ENCODE measurements at regions not wholly inside any gene's neighbourhood (a gene's known extent, or its start where the extent isn't known, plus 50 kb on each side); places are given as distances from the start of the nearest gene placed in this dataset.
"Not testable (repeated sequence)": the region's sequence is repeated elsewhere in the genome, so short reads cannot be mapped to it uniquely, and the experiment has no call there.

DNA sequence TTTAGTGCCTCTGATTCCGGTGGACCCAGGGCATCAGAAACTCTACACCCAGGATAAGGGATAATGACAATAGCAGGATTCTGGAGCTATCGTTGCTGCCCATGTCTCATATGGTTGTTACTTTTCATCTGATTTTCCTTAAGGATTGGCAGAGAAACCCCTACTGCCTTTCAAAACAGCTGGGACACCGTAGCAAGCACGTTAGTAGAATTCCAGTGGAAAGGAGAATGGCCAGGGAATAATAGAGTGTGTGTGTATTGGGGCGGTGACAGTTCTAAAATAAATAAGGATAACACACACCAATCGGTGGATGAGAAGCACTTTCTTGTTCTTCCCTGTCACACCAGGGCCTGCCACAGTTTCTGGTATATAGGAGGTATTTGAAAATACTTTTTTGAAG, 251.8 kb downstream of the HAPSTR1 start:
- DNase-seq (ENCODE audit: low spot score): no peak

DNA sequence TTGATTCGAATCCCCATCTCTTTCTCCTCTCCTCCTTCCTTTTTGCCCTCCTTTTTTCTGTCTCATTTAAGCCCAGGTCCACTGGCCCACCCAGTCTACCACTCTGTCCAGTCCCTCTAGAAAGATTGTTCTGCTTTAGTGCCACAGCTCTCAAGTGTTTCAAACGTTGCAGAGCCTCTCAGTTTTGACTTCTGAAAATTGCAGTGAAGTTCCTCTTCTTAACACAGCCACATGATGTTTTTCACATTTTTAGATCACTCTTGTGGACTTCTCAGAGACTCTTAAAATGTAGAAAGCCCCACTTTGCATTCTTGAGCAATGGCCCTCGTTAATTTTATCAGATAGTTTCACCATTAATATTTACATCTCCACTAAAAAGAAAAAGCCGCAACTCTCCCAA, 253.1 kb downstream of the HAPSTR1 start:
- DNase-seq (ENCODE audit: low spot score): no peak

DNA sequence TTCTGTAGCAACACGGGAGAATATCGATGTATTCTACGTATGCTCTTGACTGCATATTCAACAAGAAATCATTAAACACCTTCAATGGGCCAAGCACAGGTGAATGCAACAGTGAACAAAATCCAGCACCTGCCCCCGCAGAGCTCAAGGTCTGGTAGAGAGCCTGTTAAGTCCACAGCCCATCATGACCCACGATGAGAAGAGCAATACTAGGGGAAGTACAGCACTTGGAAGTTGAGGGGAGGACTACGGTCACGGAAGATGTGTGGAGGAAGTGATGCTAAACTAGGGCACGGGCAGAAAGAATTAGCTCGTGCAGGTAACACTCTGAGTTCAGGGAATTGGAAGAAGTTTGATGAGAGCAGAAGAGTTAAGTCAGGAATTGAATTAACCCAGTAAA, 253.6 kb downstream of the HAPSTR1 start:
- no peak for DNase-seq (ENCODE audit: low spot score)

DNA sequence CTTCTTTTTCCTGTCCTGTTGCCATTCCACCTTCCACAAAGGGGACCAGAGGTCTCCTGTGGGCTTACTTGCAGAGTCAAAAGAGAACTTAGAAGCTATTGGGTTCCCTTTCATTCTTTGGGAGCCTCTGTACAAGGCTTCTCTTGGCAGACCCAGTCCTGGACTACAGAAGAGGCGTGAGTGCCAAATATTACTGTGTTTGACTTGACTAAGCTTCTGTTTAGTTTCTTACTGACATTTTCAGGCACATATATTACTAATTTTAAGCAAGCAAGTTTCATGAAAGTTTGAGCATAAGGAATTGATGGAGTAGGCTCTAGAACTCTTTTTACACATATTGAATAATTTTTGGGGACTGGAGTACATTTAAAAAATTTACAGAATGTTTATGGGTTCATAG, 254.4 kb downstream of the HAPSTR1 start:
- no peak for DNase-seq (ENCODE audit: low spot score)

DNA sequence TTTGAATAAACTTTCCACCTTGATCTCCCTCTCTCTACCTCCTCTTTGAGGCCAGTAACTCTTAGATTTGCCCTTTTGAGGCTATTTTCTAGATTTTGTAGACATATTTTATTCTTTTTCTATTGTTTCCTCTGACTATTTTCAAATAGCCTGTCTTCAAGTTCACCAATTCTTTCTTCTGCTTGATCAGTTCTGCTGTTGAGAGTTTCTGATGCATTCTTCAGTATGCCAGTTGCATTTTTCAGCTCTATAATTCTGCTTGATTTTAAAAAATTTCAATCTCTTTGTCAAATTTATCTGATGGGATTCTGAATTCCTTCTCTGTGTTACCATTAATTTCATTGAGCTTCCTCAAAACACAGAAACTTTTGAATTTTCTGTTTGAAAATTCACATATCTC, 257.5 kb downstream of the HAPSTR1 start:
- no peak for DNase-seq (ENCODE audit: low spot score)

DNA sequence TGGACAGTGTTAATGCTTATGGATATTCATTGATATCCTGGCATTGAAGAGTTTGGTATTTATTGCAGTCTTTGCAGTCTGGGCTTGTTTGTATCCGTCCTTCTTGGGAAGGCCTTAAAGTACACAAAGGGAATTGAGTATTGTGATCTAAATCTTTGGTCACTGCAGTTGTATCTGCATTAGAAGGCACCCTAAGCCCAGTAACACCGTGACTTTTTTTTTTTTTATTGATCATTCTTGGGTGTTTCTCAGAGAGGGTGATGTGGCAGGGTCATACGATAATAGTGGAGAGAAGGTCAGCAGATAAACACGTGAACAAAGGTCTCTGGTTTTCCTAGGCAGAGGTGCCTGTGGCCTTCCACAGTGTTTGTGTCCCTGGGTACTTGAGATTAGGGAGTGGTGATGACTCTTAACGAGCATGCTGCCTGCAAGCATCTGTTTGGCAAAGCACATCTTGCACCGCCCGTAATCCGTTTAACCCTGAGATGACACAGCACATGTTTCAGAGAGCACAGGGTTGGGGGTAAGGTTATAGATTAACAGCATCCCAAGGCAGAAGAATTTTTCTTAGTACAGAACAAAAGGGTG, 258.0 kb downstream of the HAPSTR1 start:
- not testable (repeated sequence) for DNase-seq (ENCODE audit: low spot score)

DNA sequence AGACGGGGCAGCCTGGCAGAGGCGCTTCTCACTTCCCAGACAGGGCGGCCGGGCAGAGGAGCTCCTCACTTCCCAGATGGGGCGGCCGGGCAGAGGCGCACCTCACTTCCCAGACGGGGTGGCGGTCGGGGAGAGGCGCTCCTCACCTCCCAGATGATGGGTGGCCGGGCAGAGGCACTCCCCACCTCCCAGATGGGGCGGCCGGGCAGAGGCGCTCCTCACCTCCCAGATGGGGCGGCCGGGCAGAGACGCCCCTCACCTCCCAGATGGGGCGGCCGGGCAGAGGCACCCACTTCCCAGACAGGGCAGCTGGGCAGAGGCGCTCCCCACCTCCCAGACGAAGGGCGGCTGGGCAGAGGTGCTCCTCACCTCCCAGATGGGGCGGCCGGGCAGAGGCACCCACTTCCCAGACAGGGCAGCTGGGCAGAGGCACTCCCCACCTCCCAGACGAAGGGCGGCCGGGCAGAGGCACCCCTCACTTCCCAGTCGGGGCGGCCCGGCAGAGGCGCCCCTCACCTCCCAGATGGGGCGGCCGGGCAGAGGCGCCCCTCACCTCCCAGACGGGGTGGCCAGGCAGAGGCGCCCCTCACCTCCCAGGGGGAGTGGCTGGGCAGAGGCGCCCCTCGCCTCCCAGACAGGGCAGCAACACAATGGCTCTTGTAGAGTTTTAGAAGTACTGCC, 258.8 kb downstream of the HAPSTR1 start:
- DNase-seq (ENCODE audit: low spot score): not testable (repeated sequence)

DNA sequence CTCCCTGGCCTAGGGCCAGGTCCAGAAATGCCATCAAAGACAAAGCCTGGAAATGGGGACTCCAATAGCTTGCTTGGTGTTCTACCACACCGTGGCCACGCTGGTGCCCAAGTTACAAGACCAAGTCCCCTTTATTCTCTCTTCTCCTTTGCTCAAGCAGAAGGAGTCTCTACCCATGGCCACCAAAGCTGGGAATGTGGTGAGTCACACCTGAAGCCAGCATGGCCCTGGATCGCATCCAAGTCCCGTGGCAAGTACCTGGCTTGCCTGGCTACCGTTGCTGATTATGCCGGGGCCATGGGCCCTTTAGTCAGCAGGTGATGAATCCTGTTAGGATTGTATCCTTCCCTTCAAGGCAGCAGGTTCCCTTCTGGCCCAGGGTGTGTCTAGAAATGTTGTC, 260.0 kb downstream of the HAPSTR1 start:
- DNase-seq (ENCODE audit: low spot score): no peak

DNA sequence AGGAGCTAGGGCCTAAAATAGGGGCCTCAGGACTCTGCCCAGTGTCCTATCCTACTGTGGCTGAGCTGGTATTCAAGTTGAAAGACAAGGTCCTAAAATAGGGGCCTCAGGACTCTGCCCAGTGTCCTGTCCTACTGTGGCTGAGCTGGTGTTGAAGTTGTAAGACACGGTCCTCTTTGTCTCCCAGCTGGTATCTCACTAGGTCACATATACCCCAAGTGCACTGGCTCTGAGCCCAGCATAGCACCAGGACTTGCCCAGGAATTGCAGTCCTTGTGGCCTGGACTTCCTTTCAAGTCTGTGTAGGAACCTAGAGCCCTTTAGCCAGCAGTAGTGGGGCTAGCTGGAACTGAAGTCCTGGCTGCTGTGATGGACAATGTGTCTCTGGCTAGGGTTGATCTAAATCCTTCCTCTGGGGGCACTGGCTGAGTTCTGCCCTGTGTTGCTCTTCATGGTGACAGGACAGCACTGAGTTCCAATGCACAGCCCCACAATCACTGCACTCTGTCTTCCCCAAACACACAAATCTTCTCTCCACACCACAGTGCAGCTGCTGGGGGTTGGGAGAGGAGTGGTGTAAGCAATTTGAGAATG, 260.5 kb downstream of the HAPSTR1 start:
- DNase-seq (ENCODE audit: low spot score): no peak

DNA sequence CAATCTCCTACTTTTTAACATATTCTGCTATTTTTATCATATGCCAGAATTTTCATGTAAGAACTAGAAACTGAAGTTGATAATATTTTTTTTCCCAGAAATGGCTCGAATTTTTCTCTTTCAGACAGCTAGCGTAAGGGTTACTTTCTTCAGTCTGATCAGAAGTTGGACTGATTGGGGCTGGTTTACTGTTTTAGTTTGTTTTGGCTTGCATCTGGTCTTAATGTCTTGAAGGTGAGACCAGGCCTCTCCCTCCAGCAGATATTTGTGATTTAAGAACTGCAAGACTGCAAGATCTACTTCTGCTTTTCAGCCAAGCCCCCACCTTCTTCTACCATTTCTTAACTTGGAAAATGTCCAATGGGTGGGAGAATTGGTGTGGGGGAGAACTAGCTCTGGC, 266.4 kb downstream of the HAPSTR1 start:
- DNase-seq (ENCODE audit: low spot score): no peak

DNA sequence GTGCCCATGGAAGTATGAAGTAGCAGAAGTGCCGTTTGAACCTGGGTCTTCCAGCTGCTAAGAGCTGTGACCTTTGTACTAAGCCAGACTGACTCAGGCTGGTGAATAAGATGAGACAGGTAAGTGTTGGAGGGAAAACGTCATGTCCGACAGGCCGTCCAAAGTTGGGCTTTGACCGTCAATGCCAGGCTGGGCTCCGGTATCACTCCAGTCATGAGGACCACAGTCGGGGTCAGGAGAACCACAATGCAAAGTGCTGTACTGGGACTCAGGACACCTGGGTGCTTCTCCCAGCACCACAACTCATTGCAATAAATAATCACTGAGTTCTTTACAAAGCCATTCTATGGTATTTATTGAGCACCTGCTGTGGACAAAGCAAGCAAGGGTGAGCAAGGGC, 268.6 kb downstream of the HAPSTR1 start:
- DNase-seq (ENCODE audit: low spot score): no peak

DNA sequence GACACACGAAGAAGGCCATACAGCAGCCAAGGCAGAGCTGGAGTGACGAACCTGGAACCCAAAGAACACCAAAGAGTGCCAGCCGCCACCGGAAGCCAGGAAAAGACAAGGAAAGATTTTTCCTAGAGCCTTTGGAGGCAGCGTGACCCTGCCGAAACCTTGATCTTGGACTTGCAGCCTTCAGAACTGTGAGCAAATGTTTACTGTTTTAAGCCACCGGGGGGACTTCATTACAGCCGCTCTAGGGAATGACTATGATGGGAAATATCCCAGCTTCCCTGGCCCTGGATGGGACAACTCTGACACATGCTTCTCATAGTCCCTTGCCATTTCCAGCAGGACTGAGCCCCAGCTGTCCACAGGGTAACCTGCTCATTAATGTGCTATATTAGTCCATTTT, 270.6 kb downstream of the HAPSTR1 start:
- no peak for DNase-seq (ENCODE audit: low spot score)

DNA sequence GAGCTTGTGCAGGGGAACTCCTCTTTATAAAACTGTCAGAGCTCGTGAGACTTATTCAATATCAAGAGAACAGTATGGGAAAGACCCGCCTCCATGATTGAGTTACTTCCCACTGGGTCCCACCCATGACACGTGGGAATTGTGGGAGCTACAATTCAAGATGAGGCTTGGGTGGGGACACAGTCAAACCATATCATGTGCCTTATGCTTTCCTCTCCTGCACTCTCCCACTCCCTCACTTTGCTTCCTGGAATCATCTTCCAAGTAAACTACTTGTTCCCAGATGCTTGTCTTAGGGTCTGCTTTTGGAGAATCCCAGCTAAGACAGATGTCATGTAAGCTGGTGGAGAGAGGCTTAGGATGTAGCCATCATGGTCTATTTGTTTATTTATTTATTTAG, 271.2 kb downstream of the HAPSTR1 start:
- no peak for DNase-seq (ENCODE audit: low spot score)

DNA sequence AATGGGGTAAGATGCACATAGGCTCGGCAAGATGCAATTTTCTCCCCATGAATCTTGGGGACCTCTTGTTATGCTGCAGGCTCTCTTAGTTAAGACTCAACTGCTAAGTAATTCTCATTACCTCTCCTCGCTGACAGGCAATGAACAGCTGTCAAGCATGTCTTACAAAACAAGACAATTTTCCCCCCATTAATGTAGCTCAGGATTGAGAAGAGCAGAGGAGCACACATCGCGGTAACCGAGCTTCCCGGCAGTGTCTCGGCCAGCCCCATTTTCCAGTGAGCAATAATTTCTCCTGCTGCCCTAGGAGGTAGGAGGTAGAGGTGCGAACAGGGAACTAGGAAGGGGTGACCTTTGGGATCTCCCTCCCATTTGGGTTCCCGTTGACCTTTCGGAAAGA, 272.1 kb downstream of the HAPSTR1 start:
- no peak for DNase-seq (ENCODE audit: low spot score)

DNA sequence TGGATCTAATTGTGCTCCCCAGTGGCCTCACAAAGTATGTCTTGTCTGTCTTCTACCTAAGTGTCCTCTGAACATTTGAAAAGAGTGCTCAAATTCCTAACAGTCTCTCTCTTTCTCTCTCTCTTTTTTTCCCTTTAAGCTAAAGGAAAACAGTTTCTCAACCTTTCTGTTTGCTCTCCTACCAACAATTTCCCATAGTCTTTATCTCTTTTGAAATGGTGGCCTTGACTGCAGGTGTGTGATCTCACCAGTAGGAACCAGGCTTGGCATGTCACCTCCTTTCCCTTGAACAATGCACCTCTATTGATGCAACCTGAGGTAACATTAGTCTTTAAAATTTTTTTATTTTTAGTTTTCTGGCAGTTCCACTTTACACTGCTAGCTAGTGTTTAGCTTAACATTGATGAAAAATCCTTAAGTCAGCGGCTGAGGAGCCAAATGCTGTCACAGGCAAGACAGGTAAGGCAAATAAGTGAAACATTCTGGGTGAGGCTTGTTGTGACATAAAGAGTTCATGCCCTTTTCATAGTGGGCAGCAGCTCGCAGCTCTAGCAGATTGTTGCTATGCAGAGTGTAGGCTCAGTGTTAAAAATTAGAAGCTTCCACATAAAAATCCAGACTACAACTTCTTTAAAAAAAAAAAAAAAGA, 273.4 kb downstream of the HAPSTR1 start:
- DNase-seq (ENCODE audit: low spot score): no peak

DNA sequence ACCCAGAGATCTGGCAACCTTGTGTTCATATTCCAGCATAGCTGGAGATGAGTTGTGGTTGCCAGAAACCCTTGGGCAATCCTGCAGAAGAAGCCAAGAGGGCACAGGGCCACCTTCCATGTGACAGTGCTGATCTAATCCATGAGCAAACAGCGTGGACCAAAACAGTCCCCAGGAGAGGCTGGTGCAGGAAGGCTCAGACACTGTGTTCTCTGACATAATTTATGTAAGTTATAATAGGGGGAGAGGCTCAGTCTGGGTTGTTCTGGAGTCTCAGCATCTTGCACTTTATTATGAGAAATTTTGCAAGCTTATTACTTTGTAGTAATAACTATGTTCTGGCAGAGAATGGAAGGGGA, 273.9 kb downstream of the HAPSTR1 start:
- no peak for DNase-seq (ENCODE audit: low spot score)

DNA sequence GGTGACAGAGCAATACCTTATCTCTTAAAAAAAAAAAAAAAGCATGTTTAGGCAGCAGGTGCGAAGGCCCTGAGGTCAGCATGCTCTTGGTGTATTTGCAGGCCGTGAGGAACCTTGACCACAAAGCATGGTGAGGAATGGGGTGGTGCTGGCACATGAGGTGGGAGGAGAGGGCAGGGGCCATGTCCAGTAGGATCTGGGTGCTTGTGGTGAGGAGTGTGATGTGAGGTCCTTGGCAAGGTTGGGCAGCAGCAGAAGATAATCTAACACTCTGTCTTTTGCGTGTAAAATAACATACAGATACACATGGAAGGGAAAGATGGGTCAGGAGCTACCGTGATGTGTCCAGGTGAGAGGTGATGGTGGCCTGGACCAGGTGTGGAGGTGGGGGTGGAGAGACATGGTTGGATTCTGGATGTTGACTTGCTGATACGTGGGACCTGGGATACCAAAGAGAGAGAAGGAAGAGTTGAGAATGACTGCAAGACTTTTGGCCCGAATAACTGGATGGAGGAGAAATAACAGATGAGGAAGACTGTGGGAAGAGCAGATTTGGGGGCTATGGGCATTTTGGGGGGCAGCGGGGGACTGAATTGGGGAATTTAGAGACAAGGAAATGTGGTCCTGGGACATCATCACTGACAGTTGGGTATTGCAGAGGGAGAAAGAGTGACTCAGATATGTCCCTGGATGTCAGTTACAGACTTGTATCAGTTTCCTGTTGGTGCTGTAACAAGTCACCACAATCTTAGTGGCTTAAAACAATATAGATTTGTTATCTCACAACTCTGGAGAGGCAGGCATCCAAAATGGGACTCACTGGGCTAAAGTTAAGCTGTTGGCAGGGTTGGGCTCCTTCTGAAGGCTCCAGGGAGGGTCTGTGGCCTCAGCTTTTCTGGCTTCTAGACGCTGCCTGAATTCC, 274.9 kb downstream of the HAPSTR1 start:
- DNase-seq (ENCODE audit: low spot score): no peak

DNA sequence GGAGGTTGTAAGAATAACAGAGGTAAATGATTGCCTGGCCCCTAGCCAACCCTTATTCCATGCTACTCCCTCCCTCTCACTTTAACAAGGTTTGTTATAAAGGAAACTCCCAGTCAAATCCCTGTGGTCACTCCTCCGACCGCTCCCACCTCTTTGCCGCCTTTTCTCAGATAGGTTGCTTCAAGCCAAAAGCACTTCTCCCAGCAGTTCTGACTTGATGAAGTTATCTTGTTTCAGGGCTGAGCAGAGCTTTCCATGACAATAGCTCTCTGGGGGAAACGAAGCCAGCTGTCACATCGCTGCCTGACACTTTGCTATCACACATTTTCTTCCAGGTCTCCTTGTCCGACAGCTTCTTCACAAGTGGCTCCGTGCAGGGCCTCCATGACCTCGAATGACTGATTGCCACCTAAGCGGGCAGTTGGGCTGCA, 278.6 kb downstream of the HAPSTR1 start:
- no peak for DNase-seq (ENCODE audit: low spot score)

DNA sequence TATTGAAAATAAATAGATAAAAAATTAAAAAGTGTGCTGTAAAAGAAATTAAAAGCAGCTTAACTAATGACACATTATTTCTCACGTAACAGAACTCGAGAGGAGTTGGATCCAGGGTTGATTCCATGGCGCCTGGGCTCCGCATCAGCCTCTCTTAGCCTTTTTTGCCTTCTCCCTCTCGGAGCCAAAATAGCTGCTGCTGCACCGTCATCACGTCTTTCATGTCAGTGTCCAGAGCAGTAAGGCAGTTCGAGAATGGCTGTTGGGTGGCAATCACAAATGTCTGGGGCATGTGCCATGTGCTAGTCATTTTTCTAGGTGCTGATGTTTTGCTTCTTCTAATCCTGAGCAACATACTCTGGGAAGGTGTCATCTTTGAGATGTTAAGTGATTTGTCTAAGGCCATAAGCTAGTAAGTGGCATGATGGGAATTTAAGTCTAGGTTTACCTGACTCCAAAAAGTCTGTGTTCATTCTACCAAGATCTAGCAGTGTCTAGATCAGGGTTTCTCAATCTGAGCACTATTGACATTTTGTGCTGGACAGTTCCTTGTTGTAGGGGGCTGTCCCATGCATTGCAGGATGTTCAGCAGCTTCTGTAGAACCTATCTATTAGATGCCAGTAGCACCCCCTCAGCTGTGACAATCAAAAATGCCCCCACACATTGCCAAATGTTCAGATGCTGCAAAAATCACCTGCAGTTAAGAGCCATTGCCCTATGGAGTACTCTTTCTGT, 280.4 kb downstream of the HAPSTR1 start:
- DNase-seq (ENCODE audit: low spot score): no peak

DNA sequence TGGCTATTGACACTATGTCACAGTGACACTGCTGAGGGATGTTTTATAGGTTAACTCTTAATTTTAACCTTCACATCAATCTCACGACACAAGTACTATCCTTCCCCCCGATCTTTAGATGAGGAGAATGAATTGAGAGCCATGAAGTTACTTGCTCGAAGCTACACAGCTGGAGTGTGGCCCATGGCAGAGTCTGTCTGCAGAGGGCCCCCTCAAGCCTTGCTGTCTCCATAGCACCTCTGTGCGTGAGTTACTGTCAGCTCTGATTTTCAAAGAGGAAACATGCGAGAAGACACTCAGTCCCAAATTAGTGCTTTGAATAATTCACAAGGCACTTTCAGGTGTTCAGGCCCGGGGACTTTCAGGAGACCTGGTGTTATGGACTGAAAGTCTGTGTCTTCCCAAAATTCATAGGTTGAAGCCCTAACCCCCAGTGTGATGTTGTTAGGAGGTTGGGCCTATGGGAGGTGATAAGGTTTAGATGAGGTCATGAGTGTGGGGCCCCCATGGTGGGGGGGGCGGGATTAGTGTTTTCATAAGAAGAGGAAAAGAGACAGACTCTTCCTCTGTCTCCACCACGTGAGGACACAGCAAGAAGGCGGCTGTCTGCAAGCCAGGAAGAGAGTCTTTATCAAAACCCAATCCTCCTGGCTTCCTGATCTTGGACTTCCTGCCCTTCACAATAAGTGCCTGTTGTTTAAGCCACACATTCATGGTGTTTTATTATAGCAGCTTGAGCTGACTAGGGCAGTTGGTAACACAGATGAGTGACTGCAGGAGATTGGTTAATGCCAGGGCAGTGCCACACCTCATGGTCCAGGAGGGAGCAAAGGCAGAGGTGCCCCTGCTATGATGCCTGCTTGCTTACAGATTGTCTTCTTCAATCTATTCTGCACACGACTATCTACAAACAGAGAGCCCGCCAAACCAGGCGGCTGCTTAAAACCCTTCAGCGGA, 281.8 kb downstream of the HAPSTR1 start:
- no peak for DNase-seq (ENCODE audit: low spot score)

All from COLO829 (cell line).